ENCODE measurements at regions not wholly inside any gene's neighbourhood (a gene's known extent, or its start where the extent isn't known, plus 50 kb on each side); places are given as distances from the start of the nearest gene placed in this dataset.
"Not testable (repeated sequence)": the region's sequence is repeated elsewhere in the genome, so short reads cannot be mapped to it uniquely, and the experiment has no call there.

DNA sequence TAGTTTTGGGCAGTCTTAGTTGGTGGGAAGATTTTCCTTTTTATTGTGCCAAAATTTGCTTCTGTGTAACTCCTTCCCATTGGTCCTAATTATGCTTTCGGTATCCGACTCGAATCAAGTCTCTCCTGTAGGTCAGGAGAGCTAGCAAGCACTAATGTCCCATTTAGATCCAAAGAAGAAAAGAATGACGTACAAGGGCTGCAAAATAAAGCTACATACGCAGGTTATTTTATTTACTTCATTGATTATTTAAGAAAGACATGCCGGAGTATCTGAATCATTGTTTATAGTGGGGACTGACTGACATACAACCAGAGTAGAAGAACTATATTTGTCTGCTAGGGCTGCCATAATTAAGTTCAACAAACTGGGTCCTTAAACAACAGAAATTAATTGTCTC is 648.5 kb downstream of the CPS1 start:
- Histone ChIP-seq H3K36me3 (ENCODE audit: control insufficient read depth, insufficient read depth, low read length) (no peaks in the 10 kb centered on the region), H3K9ac (no peak overlapping the region), H3K27me3 (ENCODE audit: control insufficient read depth, insufficient read depth, low read length) (no peaks in the 10 kb centered on the region), H3K4me1 (peaks cover 17% of the 10 kb centered on the region), H3K27ac (peak overlapping the region; percentile 75), H3K4me3 (ENCODE audit: low read depth, low read length) (no peak overlapping the region), H3K4me2 (ENCODE audit: low read length) (no peak overlapping the region), H3K9me3 (ENCODE audit: control insufficient read depth, low read length) (no peaks in the 10 kb centered on the region), H3K79me2 (no peaks in the 10 kb centered on the region), H2AFZ (peak overlapping the region; percentile 12)
- TF ChIP-seq, protein P1, sequence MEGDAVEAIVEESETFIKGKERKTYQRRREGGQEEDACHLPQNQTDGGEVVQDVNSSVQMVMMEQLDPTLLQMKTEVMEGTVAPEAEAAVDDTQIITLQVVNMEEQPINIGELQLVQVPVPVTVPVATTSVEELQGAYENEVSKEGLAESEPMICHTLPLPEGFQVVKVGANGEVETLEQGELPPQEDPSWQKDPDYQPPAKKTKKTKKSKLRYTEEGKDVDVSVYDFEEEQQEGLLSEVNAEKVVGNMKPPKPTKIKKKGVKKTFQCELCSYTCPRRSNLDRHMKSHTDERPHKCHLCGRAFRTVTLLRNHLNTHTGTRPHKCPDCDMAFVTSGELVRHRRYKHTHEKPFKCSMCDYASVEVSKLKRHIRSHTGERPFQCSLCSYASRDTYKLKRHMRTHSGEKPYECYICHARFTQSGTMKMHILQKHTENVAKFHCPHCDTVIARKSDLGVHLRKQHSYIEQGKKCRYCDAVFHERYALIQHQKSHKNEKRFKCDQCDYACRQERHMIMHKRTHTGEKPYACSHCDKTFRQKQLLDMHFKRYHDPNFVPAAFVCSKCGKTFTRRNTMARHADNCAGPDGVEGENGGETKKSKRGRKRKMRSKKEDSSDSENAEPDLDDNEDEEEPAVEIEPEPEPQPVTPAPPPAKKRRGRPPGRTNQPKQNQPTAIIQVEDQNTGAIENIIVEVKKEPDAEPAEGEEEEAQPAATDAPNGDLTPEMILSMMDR (IDR thresholded peaks at IDR 0.05): no peak

DNA sequence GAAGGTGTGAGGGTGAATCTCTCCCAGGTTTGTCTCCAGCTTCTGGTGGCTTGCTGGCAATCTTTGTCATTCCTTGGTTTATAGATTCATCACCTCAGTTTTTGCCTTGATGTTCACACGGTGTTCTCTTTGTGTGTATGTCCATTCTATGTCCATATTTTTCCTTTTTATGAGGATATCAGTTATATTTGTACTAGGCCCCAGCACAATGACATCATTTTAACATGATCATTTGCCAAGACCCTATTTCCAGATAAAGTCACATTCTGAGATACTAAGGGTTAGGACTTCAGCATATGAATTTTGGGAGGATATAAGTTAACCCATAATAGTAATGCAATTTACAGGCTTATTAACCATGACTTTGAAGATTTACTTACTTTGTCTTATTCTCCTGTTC is 649.0 kb downstream of the CPS1 start:
- peak overlapping the region; percentile 75 for H3K27ac ChIP-seq
- TF ChIP-seq, protein P1 (IDR thresholded peaks at IDR 0.05): no peak
- no peaks in the 10 kb centered on the region for H3K27me3 ChIP-seq (ENCODE audit: control insufficient read depth, insufficient read depth, low read length)
- no peak overlapping the region for H3K9ac ChIP-seq
- H3K4me3 ChIP-seq (ENCODE audit: low read depth, low read length): no peak overlapping the region
- no peaks in the 10 kb centered on the region for H3K36me3 ChIP-seq (ENCODE audit: control insufficient read depth, insufficient read depth, low read length)
- no peaks in the 10 kb centered on the region for H3K79me2 ChIP-seq
- no peaks in the 10 kb centered on the region for H3K9me3 ChIP-seq (ENCODE audit: control insufficient read depth, low read length)
- no peak overlapping the region for H2AFZ ChIP-seq
- H3K4me1 ChIP-seq: peaks cover 17% of the 10 kb centered on the region
- no peak overlapping the region for H3K4me2 ChIP-seq (ENCODE audit: low read length)

DNA sequence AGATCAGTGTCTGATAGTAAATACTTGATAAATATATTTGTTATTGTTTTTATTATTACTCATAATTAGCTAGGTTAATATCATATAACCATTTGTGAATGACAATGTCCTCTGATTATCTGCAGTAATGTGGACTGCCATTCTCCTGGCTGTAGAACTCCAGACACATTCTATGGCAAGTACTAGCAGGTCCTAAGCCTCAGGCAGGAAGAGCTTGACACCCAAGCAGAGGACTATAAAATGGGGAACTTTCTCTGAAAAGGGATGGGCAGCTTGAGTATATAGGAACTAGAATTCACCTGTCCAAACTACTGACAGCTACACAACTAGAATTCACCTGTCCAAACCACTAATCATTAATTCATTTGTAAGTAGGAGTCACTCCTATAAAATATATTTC is 649.4 kb downstream of the CPS1 start:
- Histone ChIP-seq H2AFZ (peak overlapping the region; percentile 36), H3K27me3 (ENCODE audit: control insufficient read depth, insufficient read depth, low read length) (no peaks in the 10 kb centered on the region), H3K79me2 (no peaks in the 10 kb centered on the region), H3K4me3 (ENCODE audit: low read depth, low read length) (no peak overlapping the region), H3K27ac (no peak overlapping the region), H3K4me1 (peaks cover 17% of the 10 kb centered on the region), H3K4me2 (ENCODE audit: low read length) (no peak overlapping the region), H3K9ac (no peak overlapping the region), H3K36me3 (ENCODE audit: control insufficient read depth, insufficient read depth, low read length) (no peaks in the 10 kb centered on the region), H3K9me3 (ENCODE audit: control insufficient read depth, low read length) (no peaks in the 10 kb centered on the region)
- TF ChIP-seq, protein P1 (IDR thresholded peaks at IDR 0.05): no peak

DNA sequence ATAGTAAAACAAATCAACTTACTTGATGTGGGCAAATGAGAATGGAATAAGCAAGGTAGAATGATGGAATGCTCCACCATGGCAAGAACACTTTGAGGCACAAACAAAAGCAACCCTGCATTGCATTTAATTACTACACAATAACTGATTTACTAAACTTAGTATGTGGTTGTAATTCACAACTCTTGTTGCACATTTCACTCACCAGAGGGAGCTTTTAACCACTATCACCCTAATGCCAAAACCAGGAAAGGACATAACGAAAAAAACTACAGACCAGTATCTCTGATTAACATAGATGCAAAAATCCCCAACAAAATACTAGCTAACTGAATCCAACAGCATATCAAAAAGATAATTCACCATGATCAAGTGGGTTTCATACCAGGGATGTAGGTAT is 659.8 kb downstream of the CPS1 start:
- no peak overlapping the region for H3K9ac ChIP-seq
- H3K27ac ChIP-seq: no peak overlapping the region
- no peak overlapping the region for H3K4me3 ChIP-seq (ENCODE audit: low read depth, low read length)
- H2AFZ ChIP-seq: no peak overlapping the region
- peaks cover 6% of the 10 kb centered on the region for H3K4me1 ChIP-seq
- no peaks in the 10 kb centered on the region for H3K27me3 ChIP-seq (ENCODE audit: control insufficient read depth, insufficient read depth, low read length)
- TF ChIP-seq, protein P1 (IDR thresholded peaks at IDR 0.05): peak; percentile 44
- no peak overlapping the region for H3K4me2 ChIP-seq (ENCODE audit: low read length)
- no peaks in the 10 kb centered on the region for H3K9me3 ChIP-seq (ENCODE audit: control insufficient read depth, low read length)
- no peaks in the 10 kb centered on the region for H3K79me2 ChIP-seq
- no peaks in the 10 kb centered on the region for H3K36me3 ChIP-seq (ENCODE audit: control insufficient read depth, insufficient read depth, low read length)

DNA sequence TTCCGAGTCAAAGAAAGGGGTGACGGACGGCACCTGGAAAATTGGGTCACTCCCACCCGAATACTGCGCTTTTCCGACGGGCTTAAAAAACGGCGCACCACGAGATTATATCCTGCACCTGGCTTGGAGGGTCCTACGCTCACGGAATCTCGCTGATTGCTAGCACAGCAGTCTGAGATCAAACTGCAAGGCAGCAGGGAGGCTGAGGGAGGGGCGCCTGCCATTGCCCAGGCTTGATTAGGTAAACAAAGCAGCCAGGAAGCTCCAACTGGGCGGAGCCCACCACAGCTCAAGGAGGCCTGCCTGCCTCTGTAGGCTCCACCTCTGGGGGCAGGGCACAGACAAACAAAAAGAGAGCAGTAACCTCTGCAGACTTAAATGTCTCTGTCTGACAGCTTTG is 663.1 kb downstream of the CPS1 start:
- not testable (repeated sequence) for H3K9me3 ChIP-seq (ENCODE audit: control insufficient read depth, low read length); H3K79me2 ChIP-seq; H2AFZ ChIP-seq; H3K4me1 ChIP-seq; H3K4me2 ChIP-seq (ENCODE audit: low read length); H3K36me3 ChIP-seq (ENCODE audit: control insufficient read depth, insufficient read depth, low read length); H3K4me3 ChIP-seq (ENCODE audit: low read depth, low read length); H3K9ac ChIP-seq; H3K27me3 ChIP-seq (ENCODE audit: control insufficient read depth, insufficient read depth, low read length); H3K27ac ChIP-seq
